A549 (cell line): ENCODE measurements at regions not wholly inside any gene's neighbourhood (a gene's known extent, or its start where the extent isn't known, plus 50 kb on each side); places are given as distances from the start of the nearest gene placed in this dataset.
A peak's percentile ranks its signal among the peaks of the same experiment; 100 is the strongest.

Experiments used
- ATAC-seq, 2 experiments: fragments of 200-7000 bp in 1 of 2; fragments of >200 bp in 1 of 2; cut with Nextera tagmentation in 1 of 2; cut with Tn5 transposase in 1 of 2; 3 replicates each; pipeline versions ENCODE4 v1.8.0 to v1.9.1; 2018 to 2020; ENCODE audit warnings: mild to moderate bottlenecking in 1 of 2, moderate library complexity in 1 of 2
- CTCF ChIA-PET: fragments of 300-600 bp; sonication (Branson Sonifier 250); formaldehyde crosslinking; extraction: SDS; loops from one replicate; lab custom pipeline; 2021; ENCODE audit warnings: antibody characterized with exemption, inconsistent platforms; lab: Yijun Ruan, JAX
- POLR2A ChIA-PET: fragments of 350-600 bp; formaldehyde crosslinking; extraction: SDS; loops from one replicate; lab custom pipeline; 2021; ENCODE audit warnings: antibody characterized with exemption, inconsistent platforms; lab: Yijun Ruan, JAX
- DNase-seq, 2 experiments: peaks; one replicate each; pipeline versions ENCODE4 v3.0.0 to v3.0.0-alpha.2; 2011 to 2016; ENCODE audit warnings: low read depth in 1 of 2, low spot score in 1 of 2
- FAIRE-seq: peaks from 2 replicates; lab custom pipeline; 2011; peaks lifted over from hg19 to GRCh38; lab: Jason Lieb, UNC
- H3K27ac ChIP-seq, 2 experiments: fragments of >200 bp; sonication (Bioruptor Twin); formaldehyde crosslinking; 3 replicates each; pipeline ENCODE4 v1.5.1; 2016 to 2017
- H3K4me1 ChIP-seq: fragments of >200 bp; sonication (Bioruptor Twin); formaldehyde crosslinking; 3 replicates; pipeline ENCODE4 v1.6.1; 2016
- H3K4me2 ChIP-seq: fragments of >200 bp; sonication (Bioruptor Twin); formaldehyde crosslinking; 3 replicates; pipeline ENCODE4 v1.6.1; 2016
- H3K4me3 ChIP-seq: fragments of >200 bp; sonication (Bioruptor Twin); formaldehyde crosslinking; 3 replicates; pipeline ENCODE4 v1.5.1; 2016
- H3K9me3 ChIP-seq: fragments of >200 bp; sonication (Bioruptor Twin); formaldehyde crosslinking; 3 replicates; pipeline ENCODE4 v1.6.1; 2016
- BCL3 ChIP-seq: fragments of >200 bp; sonication (Bioruptor Twin); formaldehyde crosslinking; IDR thresholded peaks from 3 replicates; pipeline ENCODE4 v1.6.1; 2016
- BHLHE40 ChIP-seq: IDR thresholded peaks from 2 replicates; pipeline ENCODE4 v1.6.1; 2012; ENCODE audit warnings: low read depth, low read length, inconsistent platforms
- CBX2 ChIP-seq: fragments of 200-600 bp; sonication (generic); IDR thresholded peaks from 2 replicates; pipeline ENCODE4 v1.6.1; 2016; ENCODE audit warnings: low read depth, mild to moderate bottlenecking, borderline replicate concordance
- CEBPB ChIP-seq, 2 experiments: fragments of >200 bp in 1 of 2; sonication (Bioruptor Twin) in 1 of 2; formaldehyde crosslinking in 1 of 2; IDR thresholded peaks; 2 replicates each; pipeline ENCODE4 v1.6.1; 2012 to 2016
- CHD4 ChIP-seq: fragments of 200-600 bp; sonication (generic); IDR thresholded peaks from 2 replicates; pipeline ENCODE4 v1.6.1; 2016; ENCODE audit warnings: antibody characterized with exemption, mild to moderate bottlenecking, borderline replicate concordance
- E2F6 ChIP-seq: IDR thresholded peaks from 2 replicates; pipeline ENCODE4 v1.6.1; 2012; ENCODE audit warnings: low read depth, borderline replicate concordance
- EHF ChIP-seq: fragments of 250-450 bp; sonication (Bioruptor Pico); IDR thresholded peaks from 2 replicates; pipeline ENCODE4 v1.5.0; 2020; ENCODE audit warnings: mild to moderate bottlenecking
- ESRRA ChIP-seq: fragments of 150-350 bp; IDR thresholded peaks from 2 replicates; pipeline ENCODE4 v1.6.1; 2014; ENCODE audit warnings: mild to moderate bottlenecking, low read length, borderline replicate concordance
- FOSL2 ChIP-seq, 2 experiments: fragments of 450-650 bp in 1 of 2; fragments of >200 bp in 1 of 2; sonication (Bioruptor Twin) in 1 of 2; formaldehyde crosslinking; IDR thresholded peaks; 2 replicates each; pipeline versions ENCODE4 v1.5.0 to v1.6.1; 2016 to 2020; ENCODE audit warnings: mild to moderate bottlenecking in 1 of 2, moderate library complexity in 1 of 2
- FOXS1 ChIP-seq: fragments of 250-450 bp; sonication (Bioruptor Pico); IDR thresholded peaks from 2 replicates; pipeline ENCODE4 v1.5.0; 2020; ENCODE audit warnings: mild to moderate bottlenecking, moderate library complexity
- HOXB5 ChIP-seq: fragments of 250-450 bp; sonication (Bioruptor Pico); IDR thresholded peaks from 2 replicates; pipeline ENCODE4 v1.5.0; 2020; ENCODE audit warnings: mild to moderate bottlenecking, moderate library complexity
- KDM1A ChIP-seq: fragments of 200-600 bp; sonication (generic); IDR thresholded peaks from 2 replicates; pipeline ENCODE4 v1.6.1; 2016; ENCODE audit warnings: low read depth, mild to moderate bottlenecking
- MAFK ChIP-seq: fragments of 450-650 bp; IDR thresholded peaks from 2 replicates; pipeline ENCODE4 v1.6.1; 2014; ENCODE audit not compliant: partially characterized antibody
- MAX ChIP-seq: IDR thresholded peaks from 2 replicates; pipeline ENCODE4 v1.6.1; 2012
- MYC ChIP-seq: IDR thresholded peaks from 2 replicates; pipeline ENCODE4 v1.6.1; 2012; ENCODE audit warnings: mild to moderate bottlenecking, inconsistent platforms, low read length, improper control_type of control experiment, borderline replicate concordance
- PHF8 ChIP-seq: fragments of 200-600 bp; sonication (generic); IDR thresholded peaks from 2 replicates; pipeline ENCODE4 v1.6.1; 2016; ENCODE audit warnings: low read depth, mild to moderate bottlenecking, antibody characterized with exemption, moderate library complexity, borderline replicate concordance
- RNF2 ChIP-seq: fragments of 200-600 bp; sonication (generic); IDR thresholded peaks from 2 replicates; pipeline ENCODE4 v1.6.1; 2016; ENCODE audit warnings: low read depth, mild to moderate bottlenecking, antibody characterized with exemption, moderate library complexity, borderline replicate concordance
- SMC3 ChIP-seq: fragments of >200 bp; sonication (Bioruptor Twin); formaldehyde crosslinking; IDR thresholded peaks from 3 replicates; pipeline ENCODE4 v1.6.1; 2018; ENCODE audit warnings: inconsistent platforms
- TP53 ChIP-seq: fragments of 250-450 bp; sonication (Bioruptor Pico); IDR thresholded peaks from 2 replicates; pipeline ENCODE4 v1.5.0; 2021; ENCODE audit warnings: mild to moderate bottlenecking, moderate library complexity
- ZSCAN20 ChIP-seq: fragments of 250-450 bp; sonication (Bioruptor Pico); IDR thresholded peaks from 2 replicates; pipeline ENCODE4 v1.8.0; 2022; ENCODE audit warnings: mild to moderate bottlenecking, moderate library complexity
- WGBS: methylation state at CpG from one replicate; pipeline ENCODE4 v1.1.6; 2017; ENCODE audit errors: missing lambda C conversion rate; 5-methylcytosine and 5-hydroxymethylcytosine counted together
- TF ChIP-seq, protein P1 (sequence below): fragments of 450-650 bp; IDR thresholded peaks from 2 replicates; pipeline ENCODE4 v1.6.1; 2014; ENCODE audit warnings: antibody characterized with exemption
- TF ChIP-seq, protein P2 (sequence below): fragments of 200-600 bp; sonication (generic); IDR thresholded peaks from 2 replicates; pipeline ENCODE4 v1.6.1; 2016; ENCODE audit warnings: antibody characterized with exemption, mild to moderate bottlenecking, moderate library complexity
- TF ChIP-seq, protein P3 (sequence below): fragments of 250-450 bp; sonication (Bioruptor Pico); IDR thresholded peaks from 2 replicates; pipeline ENCODE4 v1.5.0; 2021; ENCODE audit warnings: mild to moderate bottlenecking, moderate library complexity, borderline replicate concordance

GRCh38 chr2:236647621-236648020 lies 78.0 kb downstream of the ACKR3 start (continued):
- TF ChIP-seq E2F6 = no peak

DNA sequence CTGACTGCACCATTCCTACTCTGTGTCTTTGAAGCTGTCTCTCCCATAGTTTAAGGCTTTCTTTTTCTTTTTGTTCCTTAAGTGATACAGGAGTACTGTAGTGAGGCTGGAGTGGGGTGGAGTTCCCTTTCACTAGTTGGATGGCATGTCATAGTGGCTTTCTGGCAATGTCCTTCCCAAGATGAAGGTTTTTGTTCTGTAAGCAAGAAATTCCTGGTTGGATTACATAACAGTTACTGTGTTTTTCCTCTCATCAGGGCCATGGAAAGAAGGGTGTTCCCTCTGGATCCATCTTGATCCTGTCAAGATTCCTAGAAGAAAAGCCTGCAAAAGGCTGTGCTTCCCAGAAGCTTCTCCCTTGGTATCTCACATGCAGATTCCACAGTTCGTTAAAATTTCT lies 84.2 kb downstream of the ACKR3 start:
- Histone ChIP-seq H3K4me3 (no peak overlapping the region), H3K27ac (0 out of 6 replicates have a peak overlapping the region, but pooled peaks of 1 of the 2 experiments have one; percentile 14), H3K9me3 (peaks cover 3% of the 10 kb centered on the region; the same call in 1 of the 3 replicates), H3K4me2 (no peak overlapping the region), H3K4me1 (no peaks in the 10 kb centered on the region)
- CTCF ChIA-PET = interaction anchor here (1.4 kb wide), 1 partner anchor 373 kb away, joined by 3 read pairs; no protein-coding TSS in a partner anchor
- FAIRE-seq = no peak
- no peak for ATAC-seq
- WGBS = 29% methylated on average over 1 of the region's 1 CpG
- POLR2A ChIA-PET = no interaction called here
- no peak for DNase-seq
- TF ChIP-seq SMC3 (no peak), PHF8 (no peak), CBX2 (no peak), CHD4 (no peak), KDM1A (no peak), HOXB5 (CRISPR knock-in tag) (no peak), MYC (no peak), FOXS1 (CRISPR knock-in tag) (no peak), BHLHE40 (no peak), FOSL2 (IDR thresholded peaks at IDR 0.05) (no peak), FOSL2 (CRISPR knock-in tag; IDR thresholded peaks at IDR 0.05) (no peak), MAFK (no peak)
- TF ChIP-seq, protein P1, sequence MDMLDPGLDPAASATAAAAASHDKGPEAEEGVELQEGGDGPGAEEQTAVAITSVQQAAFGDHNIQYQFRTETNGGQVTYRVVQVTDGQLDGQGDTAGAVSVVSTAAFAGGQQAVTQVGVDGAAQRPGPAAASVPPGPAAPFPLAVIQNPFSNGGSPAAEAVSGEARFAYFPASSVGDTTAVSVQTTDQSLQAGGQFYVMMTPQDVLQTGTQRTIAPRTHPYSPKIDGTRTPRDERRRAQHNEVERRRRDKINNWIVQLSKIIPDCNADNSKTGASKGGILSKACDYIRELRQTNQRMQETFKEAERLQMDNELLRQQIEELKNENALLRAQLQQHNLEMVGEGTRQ = no peak
- TF ChIP-seq, all 56 proteins: peak for 0

GRCh38 chr2:236654496-236654895 lies 84.9 kb downstream of the ACKR3 start:
- peak overlapping the region in 1 of 2 experiments; percentile 2; a peak in 1 of 6 replicates for H3K27ac ChIP-seq
- WGBS = 47% methylated on average over 6 of the region's 6 CpGs
- no peak for FAIRE-seq
- no peak for ATAC-seq
- H3K4me2 ChIP-seq = no peak overlapping the region
- H3K4me3 ChIP-seq = no peak overlapping the region
- H3K9me3 ChIP-seq = peaks cover 3% of the 10 kb centered on the region; the same call in 1 of the 3 replicates
- POLR2A ChIA-PET = no interaction called here
- DNase-seq = no peak
- CTCF ChIA-PET = interaction anchor here (1.4 kb wide), 1 partner anchor 373 kb away, joined by 3 read pairs; no protein-coding TSS in a partner anchor
- H3K4me1 ChIP-seq = peaks cover 4% of the 10 kb centered on the region
- TF ChIP-seq BCL3 (no peak), RNF2 (no peak), CEBPB (IDR thresholded peaks at IDR 0.05) (no peak), MAX (no peak), ZSCAN20 (CRISPR knock-in tag) (no peak), E2F6 (no peak), KDM1A (no peak), EHF (CRISPR knock-in tag) (no peak), MAFK (no peak), HOXB5 (CRISPR knock-in tag) (no peak), TP53 (CRISPR knock-in tag) (no peak), ESRRA (no peak)
- TF ChIP-seq, protein P1 = no peak
- TF ChIP-seq, protein P2, sequence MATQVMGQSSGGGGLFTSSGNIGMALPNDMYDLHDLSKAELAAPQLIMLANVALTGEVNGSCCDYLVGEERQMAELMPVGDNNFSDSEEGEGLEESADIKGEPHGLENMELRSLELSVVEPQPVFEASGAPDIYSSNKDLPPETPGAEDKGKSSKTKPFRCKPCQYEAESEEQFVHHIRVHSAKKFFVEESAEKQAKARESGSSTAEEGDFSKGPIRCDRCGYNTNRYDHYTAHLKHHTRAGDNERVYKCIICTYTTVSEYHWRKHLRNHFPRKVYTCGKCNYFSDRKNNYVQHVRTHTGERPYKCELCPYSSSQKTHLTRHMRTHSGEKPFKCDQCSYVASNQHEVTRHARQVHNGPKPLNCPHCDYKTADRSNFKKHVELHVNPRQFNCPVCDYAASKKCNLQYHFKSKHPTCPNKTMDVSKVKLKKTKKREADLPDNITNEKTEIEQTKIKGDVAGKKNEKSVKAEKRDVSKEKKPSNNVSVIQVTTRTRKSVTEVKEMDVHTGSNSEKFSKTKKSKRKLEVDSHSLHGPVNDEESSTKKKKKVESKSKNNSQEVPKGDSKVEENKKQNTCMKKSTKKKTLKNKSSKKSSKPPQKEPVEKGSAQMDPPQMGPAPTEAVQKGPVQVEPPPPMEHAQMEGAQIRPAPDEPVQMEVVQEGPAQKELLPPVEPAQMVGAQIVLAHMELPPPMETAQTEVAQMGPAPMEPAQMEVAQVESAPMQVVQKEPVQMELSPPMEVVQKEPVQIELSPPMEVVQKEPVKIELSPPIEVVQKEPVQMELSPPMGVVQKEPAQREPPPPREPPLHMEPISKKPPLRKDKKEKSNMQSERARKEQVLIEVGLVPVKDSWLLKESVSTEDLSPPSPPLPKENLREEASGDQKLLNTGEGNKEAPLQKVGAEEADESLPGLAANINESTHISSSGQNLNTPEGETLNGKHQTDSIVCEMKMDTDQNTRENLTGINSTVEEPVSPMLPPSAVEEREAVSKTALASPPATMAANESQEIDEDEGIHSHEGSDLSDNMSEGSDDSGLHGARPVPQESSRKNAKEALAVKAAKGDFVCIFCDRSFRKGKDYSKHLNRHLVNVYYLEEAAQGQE = no peak
- TF ChIP-seq, protein P3, sequence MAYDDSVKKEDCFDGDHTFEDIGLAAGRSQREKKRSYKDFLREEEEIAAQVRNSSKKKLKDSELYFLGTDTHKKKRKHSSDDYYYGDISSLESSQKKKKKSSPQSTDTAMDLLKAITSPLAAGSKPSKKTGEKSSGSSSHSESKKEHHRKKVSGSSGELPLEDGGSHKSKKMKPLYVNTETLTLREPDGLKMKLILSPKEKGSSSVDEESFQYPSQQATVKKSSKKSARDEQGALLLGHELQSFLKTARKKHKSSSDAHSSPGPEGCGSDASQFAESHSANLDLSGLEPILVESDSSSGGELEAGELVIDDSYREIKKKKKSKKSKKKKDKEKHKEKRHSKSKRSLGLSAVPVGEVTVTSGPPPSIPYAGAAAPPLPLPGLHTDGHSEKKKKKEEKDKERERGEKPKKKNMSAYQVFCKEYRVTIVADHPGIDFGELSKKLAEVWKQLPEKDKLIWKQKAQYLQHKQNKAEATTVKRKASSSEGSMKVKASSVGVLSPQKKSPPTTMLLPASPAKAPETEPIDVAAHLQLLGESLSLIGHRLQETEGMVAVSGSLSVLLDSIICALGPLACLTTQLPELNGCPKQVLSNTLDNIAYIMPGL (CRISPR knock-in tag) = no peak
